Right atrium auricular region (tissue), 2 donors: ENCODE measurements at regions not wholly inside any gene's neighbourhood (a gene's known extent, or its start where the extent isn't known, plus 50 kb on each side); places are given as distances from the start of the nearest gene placed in this dataset.

Experiments
- DNase-seq: peaks from one replicate; pipeline ENCODE4 v3.0.0-alpha.2; 2019; ENCODE audit warnings: low spot score
- H3K27ac ChIP-seq, 2 donors: fragments of 200-600 bp; sonication (generic); 1 replicate in 1 of 2; 2 replicates in 1 of 2; pipeline ENCODE4 v1.5.1; 2016 to 2019
- H3K27me3 ChIP-seq, 2 donors: fragments of 200-600 bp; sonication (generic); one replicate each; pipeline versions ENCODE4 v1.5.1 to v1.6.0; 2017 to 2019
- H3K36me3 ChIP-seq: fragments of 200-600 bp; sonication (generic); one replicate; pipeline ENCODE4 v1.5.1; 2016
- H3K4me1 ChIP-seq, 2 donors: fragments of 200-600 bp; sonication (generic); one replicate each; pipeline versions ENCODE4 v1.5.1 to v1.6.0; 2017 to 2019
- H3K4me3 ChIP-seq, 2 donors: fragments of 200-600 bp; sonication (generic); 1 replicate in 1 of 2; 2 replicates in 1 of 2; pipeline ENCODE4 v1.5.1; 2017 to 2019; ENCODE audit warnings: mild to moderate bottlenecking in 1 of 2, moderate library complexity in 1 of 2
- H3K9me3 ChIP-seq, 2 donors: fragments of 200-600 bp; sonication (generic); one replicate each; pipeline ENCODE4 v1.5.1; 2019
- TF ChIP-seq, protein P1 (sequence below), 2 donors: fragments of 200-600 bp; sonication (generic); IDR thresholded peaks; one replicate each; pipeline ENCODE4 v1.5.1; 2019; ENCODE audit warnings: antibody characterized with exemption in 2 of 2

DNA sequence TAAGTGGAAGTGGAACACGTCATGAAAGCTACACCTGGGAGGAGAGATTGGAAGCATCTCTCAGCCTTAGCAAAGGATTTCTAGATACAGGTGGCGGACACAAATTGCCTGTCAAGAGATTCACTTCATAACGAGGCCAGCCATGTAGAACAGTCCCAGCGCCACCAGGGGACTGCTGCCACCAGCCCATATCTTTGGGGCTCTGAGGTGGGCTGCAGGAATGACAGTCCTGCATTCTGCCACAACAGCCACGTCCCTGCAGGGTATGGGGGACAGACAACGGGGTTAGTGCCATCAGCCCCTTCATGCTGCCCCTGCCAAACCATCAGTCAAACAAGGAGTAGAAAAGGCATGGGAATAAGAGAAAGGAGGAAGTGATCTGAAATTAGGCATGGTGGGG is 81.2 kb upstream of the SASH1 start:
- H3K9me3 ChIP-seq: no peaks in the 10 kb centered on the region
- TF ChIP-seq, protein P1, sequence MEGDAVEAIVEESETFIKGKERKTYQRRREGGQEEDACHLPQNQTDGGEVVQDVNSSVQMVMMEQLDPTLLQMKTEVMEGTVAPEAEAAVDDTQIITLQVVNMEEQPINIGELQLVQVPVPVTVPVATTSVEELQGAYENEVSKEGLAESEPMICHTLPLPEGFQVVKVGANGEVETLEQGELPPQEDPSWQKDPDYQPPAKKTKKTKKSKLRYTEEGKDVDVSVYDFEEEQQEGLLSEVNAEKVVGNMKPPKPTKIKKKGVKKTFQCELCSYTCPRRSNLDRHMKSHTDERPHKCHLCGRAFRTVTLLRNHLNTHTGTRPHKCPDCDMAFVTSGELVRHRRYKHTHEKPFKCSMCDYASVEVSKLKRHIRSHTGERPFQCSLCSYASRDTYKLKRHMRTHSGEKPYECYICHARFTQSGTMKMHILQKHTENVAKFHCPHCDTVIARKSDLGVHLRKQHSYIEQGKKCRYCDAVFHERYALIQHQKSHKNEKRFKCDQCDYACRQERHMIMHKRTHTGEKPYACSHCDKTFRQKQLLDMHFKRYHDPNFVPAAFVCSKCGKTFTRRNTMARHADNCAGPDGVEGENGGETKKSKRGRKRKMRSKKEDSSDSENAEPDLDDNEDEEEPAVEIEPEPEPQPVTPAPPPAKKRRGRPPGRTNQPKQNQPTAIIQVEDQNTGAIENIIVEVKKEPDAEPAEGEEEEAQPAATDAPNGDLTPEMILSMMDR (IDR thresholded peaks at IDR 0.05): no peak
- no peak overlapping the region for H3K4me3 ChIP-seq
- DNase-seq: no peak
- H3K36me3 ChIP-seq: no peaks in the 10 kb centered on the region
- H3K27ac ChIP-seq: no peak overlapping the region
- H3K27me3 ChIP-seq: no peaks in the 10 kb centered on the region
- no peaks in the 10 kb centered on the region for H3K4me1 ChIP-seq

DNA sequence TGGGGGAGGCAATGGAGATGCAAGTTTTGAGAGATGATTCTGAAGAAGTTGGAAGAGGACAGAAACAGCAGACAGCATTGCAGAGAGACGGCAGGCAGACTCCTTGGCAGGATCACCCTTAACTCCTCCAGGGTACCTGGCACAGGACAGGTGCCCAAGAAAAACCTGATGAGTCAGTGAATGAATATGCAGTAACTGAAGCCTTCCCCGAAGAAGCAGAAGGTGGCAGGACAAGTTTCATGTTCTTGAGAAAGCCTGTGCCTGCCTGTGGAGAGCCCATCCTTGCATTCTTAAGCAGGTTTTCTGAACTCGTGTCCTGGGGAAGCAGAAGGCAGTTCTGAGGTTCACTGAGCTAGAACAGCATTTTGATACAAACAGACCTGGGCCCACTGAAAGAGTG is 79.6 kb upstream of the SASH1 start:
- Histone ChIP-seq H3K36me3 (no peaks in the 10 kb centered on the region), H3K27me3 (no peaks in the 10 kb centered on the region), H3K4me3 (no peak overlapping the region), H3K9me3 (no peaks in the 10 kb centered on the region), H3K27ac (no peak overlapping the region), H3K4me1 (no peaks in the 10 kb centered on the region)
- TF ChIP-seq, protein P1 (IDR thresholded peaks at IDR 0.05): no peak
- no peak for DNase-seq

DNA sequence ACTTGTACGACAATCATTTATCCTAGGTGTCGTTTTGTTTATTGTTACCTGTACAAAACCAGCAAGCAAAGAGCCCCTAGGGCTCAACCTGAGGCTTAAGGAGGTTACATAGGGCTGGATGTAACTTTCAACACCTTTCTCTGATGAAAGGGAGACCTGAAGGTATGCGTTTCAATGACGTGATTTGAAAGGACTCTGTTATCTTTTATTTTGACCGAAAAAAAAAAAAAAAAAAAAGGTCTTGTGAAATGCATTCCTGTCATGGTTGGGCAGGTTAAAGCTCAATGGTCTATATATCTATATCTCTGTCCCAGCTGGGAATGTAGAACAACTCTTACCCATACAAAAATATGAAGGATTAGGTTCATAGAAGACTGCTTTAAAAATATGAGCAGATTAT is 78.7 kb upstream of the SASH1 start:
- no peaks in the 10 kb centered on the region for H3K9me3 ChIP-seq
- DNase-seq: no peak
- H3K27ac ChIP-seq: no peak overlapping the region
- no peak overlapping the region for H3K4me3 ChIP-seq
- H3K27me3 ChIP-seq: no peaks in the 10 kb centered on the region
- H3K36me3 ChIP-seq: no peaks in the 10 kb centered on the region
- no peaks in the 10 kb centered on the region for H3K4me1 ChIP-seq
- TF ChIP-seq, protein P1 (IDR thresholded peaks at IDR 0.05): no peak

DNA sequence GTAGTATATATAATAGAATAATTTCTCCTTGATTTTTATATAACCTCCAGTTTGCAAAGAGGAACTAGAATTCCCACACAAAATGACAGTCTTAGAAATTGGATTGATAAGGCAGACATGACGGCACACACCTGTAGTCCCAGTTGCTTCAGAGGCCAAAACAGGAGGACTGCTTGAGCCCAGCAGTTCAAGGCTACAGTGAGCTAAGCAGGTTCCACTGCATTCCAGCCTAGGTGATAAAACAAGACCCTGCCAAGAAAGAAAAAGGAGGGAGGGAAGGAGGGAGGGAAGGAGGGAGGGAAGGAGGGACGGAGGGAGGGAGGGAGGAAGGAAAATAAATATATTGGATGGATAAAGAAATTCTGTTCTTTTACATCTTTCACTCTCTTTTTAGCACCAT is 77.6 kb upstream of the SASH1 start:
- H3K4me1 ChIP-seq: no peaks in the 10 kb centered on the region
- H3K36me3 ChIP-seq: no peaks in the 10 kb centered on the region
- no peak for DNase-seq
- H3K9me3 ChIP-seq: no peaks in the 10 kb centered on the region
- no peak overlapping the region for H3K27ac ChIP-seq
- no peaks in the 10 kb centered on the region for H3K27me3 ChIP-seq
- TF ChIP-seq, protein P1 (IDR thresholded peaks at IDR 0.05): no peak
- no peak overlapping the region for H3K4me3 ChIP-seq

DNA sequence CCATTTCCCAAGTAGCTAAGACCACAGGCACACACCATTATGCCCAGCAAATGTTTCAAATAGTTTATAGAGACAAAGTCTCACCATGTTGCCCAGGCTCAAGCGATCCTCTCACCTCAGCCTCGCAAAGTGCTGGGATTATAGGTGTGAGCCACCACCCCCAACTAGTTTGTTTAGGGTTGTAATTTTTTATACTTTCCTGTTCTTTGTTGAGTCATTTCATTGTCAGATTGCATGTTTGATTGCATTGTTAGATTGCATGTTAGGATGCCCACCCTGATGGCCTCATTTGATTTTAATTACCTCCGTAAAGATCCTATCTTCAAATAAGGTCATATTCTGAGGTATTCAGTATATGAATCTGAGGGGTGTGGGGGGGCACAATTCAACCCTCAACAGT is 73.3 kb upstream of the SASH1 start:
- no peaks in the 10 kb centered on the region for H3K4me1 ChIP-seq
- no peak overlapping the region for H3K27ac ChIP-seq
- no peaks in the 10 kb centered on the region for H3K9me3 ChIP-seq
- no peaks in the 10 kb centered on the region for H3K27me3 ChIP-seq
- TF ChIP-seq, protein P1 (IDR thresholded peaks at IDR 0.05): no peak
- H3K4me3 ChIP-seq: no peak overlapping the region
- H3K36me3 ChIP-seq: no peaks in the 10 kb centered on the region
- DNase-seq: no peak

DNA sequence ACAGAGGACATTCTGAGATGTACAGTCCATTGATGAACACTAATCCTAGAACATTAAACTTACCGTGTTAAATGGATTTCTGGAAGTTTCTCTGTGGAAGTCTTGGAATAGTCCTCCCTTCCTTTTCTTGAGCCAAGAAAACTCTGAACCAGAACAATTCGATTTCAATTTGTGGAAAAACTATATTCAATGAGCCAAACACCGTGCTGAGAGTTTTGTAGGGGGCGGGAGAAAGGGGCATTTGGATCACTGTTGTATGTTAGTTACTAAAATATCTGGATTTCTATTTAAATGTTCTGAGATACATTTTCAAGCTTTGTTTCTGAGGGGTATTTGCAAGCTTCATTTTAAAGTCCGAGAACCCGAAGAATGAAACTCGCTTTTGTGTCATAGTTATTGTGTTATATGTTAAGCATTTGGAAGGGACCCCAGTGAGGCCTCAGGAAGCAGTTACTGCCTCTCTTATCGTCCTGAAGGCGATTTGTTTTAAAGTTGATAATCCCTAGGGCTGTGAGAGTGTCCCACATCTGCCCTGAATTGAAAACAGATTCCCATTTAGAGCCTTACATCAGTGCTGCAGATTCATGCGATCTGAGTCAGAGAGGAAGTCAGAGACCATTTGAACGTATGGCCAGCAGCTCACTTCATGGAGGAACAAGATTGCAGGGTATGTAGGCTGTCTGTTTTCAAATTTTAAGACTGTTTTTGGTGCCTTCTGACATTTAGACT is 70.8 kb upstream of the SASH1 start:
- TF ChIP-seq, protein P1 (IDR thresholded peaks at IDR 0.05): no peak
- Histone ChIP-seq H3K27me3 (no peaks in the 10 kb centered on the region), H3K4me1 (no peaks in the 10 kb centered on the region), H3K9me3 (no peaks in the 10 kb centered on the region), H3K27ac (peak overlapping the region; percentile 41 to 52), H3K4me3 (peak overlapping the region in 1 of 2 donors; percentile 28), H3K36me3 (no peaks in the 10 kb centered on the region)
- DNase-seq: no peak
